PC-9 (cell line): ENCODE measurements at regions not wholly inside any gene's neighbourhood (a gene's known extent, or its start where the extent isn't known, plus 50 kb on each side); places are given as distances from the start of the nearest gene placed in this dataset.

Experiments used
- CTCF ChIP-seq: fragments of 200-600 bp; sonication (generic); conservative IDR thresholded peaks from 2 replicates; pipeline ENCODE4 v1.6.1; 2017; ENCODE audit warnings: mixed run types, antibody characterized with exemption, mild to moderate bottlenecking, moderate library complexity
- EZH2 ChIP-seq: fragments of 200-600 bp; sonication (generic); IDR thresholded peaks from 2 replicates; pipeline ENCODE4 v1.8.0; 2017; ENCODE audit warnings: antibody characterized with exemption, low read depth

DNA sequence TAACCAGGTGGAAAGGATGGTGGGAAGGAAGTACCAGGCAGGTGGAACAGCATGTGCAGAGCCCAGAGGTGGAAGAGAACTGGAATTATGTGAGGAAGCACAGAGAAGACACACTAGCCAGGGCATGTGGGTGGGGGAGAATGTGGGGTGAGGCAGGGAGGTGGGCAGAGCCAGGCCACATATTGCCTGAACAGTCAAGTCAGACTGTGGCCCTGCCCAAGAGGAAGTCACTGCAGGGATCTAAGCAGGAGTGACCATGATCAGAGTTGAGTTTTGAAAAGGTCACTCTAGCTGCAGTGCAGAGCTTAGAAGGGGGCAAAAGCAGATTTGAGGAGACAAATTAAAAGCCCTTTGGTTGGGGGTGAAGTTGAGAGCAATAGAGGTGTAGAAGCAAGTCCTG is 114.0 kb upstream of the SLC38A2 start:
- TF ChIP-seq CTCF (no peak), EZH2 (no peak)
